ENCODE measurements at regions not wholly inside any gene's neighbourhood (a gene's known extent, or its start where the extent isn't known, plus 50 kb on each side); places are given as distances from the start of the nearest gene placed in this dataset.

GRCh38 chr7:108716783-108717182 is 147.1 kb downstream of the DNAJB9 start:
- TF ChIP-seq POLR2A (IDR thresholded peaks at IDR 0.05; ENCODE audit: low read depth, low read length) (no peak), TAF1 (IDR thresholded peaks at IDR 0.05; ENCODE audit: low read depth, low read length) (no peak), POLR2AphosphoS5 (IDR thresholded peaks at IDR 0.05; ENCODE audit: low read depth, low read length) (no peak), PAX5 (IDR thresholded peaks at IDR 0.05; ENCODE audit: insufficient read depth, low read length, severe bottlenecking) (no peak)

Data from GM12891 (cell line).